Neural cell (in vitro differentiated cells): ENCODE measurements at regions not wholly inside any gene's neighbourhood (a gene's known extent, or its start where the extent isn't known, plus 50 kb on each side); places are given as distances from the start of the nearest gene placed in this dataset.

Experiments
- H2AFZ ChIP-seq: fragments of 200-600, 300-800 bp; sonication (generic), shearing (Covaris generic); 2 replicates; pipeline ENCODE4 v1.6.0; 2014; ENCODE audit warnings: low read depth, mild to moderate bottlenecking, antibody characterized with exemption, low read length, moderate library complexity
- H3F3A ChIP-seq: fragments of 200-600 bp; shearing (Covaris generic); 2 replicates; pipeline ENCODE4 v1.6.1; 2016; ENCODE audit warnings: mild to moderate bottlenecking, moderate library complexity, mixed read lengths, antibody characterized with exemption, low read length; ENCODE audit not compliant: insufficient read depth, poor library complexity, severe bottlenecking
- H3K27ac ChIP-seq: fragments of 200-600, 300-800 bp; sonication (generic), shearing (Covaris generic); 2 replicates; pipeline ENCODE4 v1.5.1; 2014; ENCODE audit warnings: mild to moderate bottlenecking, low read length, moderate library complexity
- H3K27me3 ChIP-seq: fragments of 300-800, 200-600 bp; sonication (generic), shearing (Covaris generic); 2 replicates; pipeline ENCODE4 v1.6.0; 2014; ENCODE audit warnings: mild to moderate bottlenecking, low read depth, low read length, moderate library complexity; ENCODE audit not compliant: insufficient read depth
- H3K36me3 ChIP-seq: fragments of 300-800, 200-600 bp; sonication (generic), shearing (Covaris generic); 2 replicates; pipeline ENCODE4 v1.5.1; 2014; ENCODE audit warnings: mild to moderate bottlenecking, antibody characterized with exemption, low read length, moderate library complexity; ENCODE audit not compliant: insufficient read depth
- H3K4me2 ChIP-seq: fragments of 300-800, 200-600 bp; sonication (generic), shearing (Covaris generic); 2 replicates; pipeline ENCODE4 v1.6.0; 2014; ENCODE audit warnings: mild to moderate bottlenecking, low read length
- H3K4me3 ChIP-seq: fragments of 300-800, 200-600 bp; sonication (generic), shearing (Covaris generic); 2 replicates; pipeline ENCODE4 v1.5.1; 2014; ENCODE audit warnings: mild to moderate bottlenecking, low read length, moderate library complexity
- H3K79me2 ChIP-seq: fragments of 200-600 bp; shearing (Covaris generic); replicated peaks from 2 replicates; pipeline ENCODE4 v1.6.0; 2014; ENCODE audit warnings: mild to moderate bottlenecking, low read length, moderate library complexity; ENCODE audit not compliant: insufficient read depth
- H3K9ac ChIP-seq: fragments of 300-800, 200-600 bp; sonication (generic), shearing (Covaris generic); 2 replicates; pipeline ENCODE4 v1.6.1; 2016; ENCODE audit warnings: mild to moderate bottlenecking, low read length, mixed read lengths
- H3K9me2 ChIP-seq: fragments of 200-600 bp; shearing (Covaris generic); 2 replicates; pipeline ENCODE4 v1.6.1; 2016; ENCODE audit warnings: mild to moderate bottlenecking, low read length, mixed read lengths; ENCODE audit not compliant: insufficient read depth
- H3K9me3 ChIP-seq: fragments of 200-600, 300-800 bp; sonication (generic), shearing (Covaris generic); 2 replicates; pipeline ENCODE4 v1.6.1; 2016; ENCODE audit warnings: mild to moderate bottlenecking, mixed run types, low read length, moderate library complexity, mixed read lengths
- H4K20me1 ChIP-seq: fragments of 200-600 bp; shearing (Covaris generic); 2 replicates; pipeline ENCODE4 v1.6.1; 2016; ENCODE audit warnings: mild to moderate bottlenecking, mixed run types; ENCODE audit not compliant: insufficient read depth
- EP300 ChIP-seq: fragments of 450-650 bp; conservative IDR thresholded peaks from 2 replicates; pipeline ENCODE4 v1.6.1; 2014; ENCODE audit warnings: antibody characterized with exemption, mild to moderate bottlenecking, moderate library complexity; ENCODE audit not compliant: poor library complexity, severe bottlenecking
- EZH2 ChIP-seq: fragments of 200-600, 300-800 bp; shearing (Covaris generic), sonication (generic); IDR thresholded peaks from 2 replicates; pipeline ENCODE4 v1.6.1; 2014; ENCODE audit warnings: antibody characterized with exemption, low read length, borderline replicate concordance, mild to moderate bottlenecking; ENCODE audit not compliant: insufficient read depth, poor library complexity, severe bottlenecking
- MXI1 ChIP-seq: fragments of 450-650 bp; conservative IDR thresholded peaks from 2 replicates; pipeline ENCODE4 v1.6.1; 2014; ENCODE audit warnings: antibody characterized with exemption, mild to moderate bottlenecking; ENCODE audit not compliant: poor library complexity, severe bottlenecking
- POLR2AphosphoS5 ChIP-seq: IDR thresholded peaks from 2 replicates; pipeline ENCODE4 v1.6.1; 2012
- RAD21 ChIP-seq: fragments of 450-650 bp; conservative IDR thresholded peaks from 2 replicates; pipeline ENCODE4 v1.6.1; 2014; ENCODE audit warnings: antibody characterized with exemption, mild to moderate bottlenecking, moderate library complexity
- SMC3 ChIP-seq: fragments of 450-650 bp; conservative IDR thresholded peaks from 2 replicates; pipeline ENCODE4 v1.6.1; 2014; ENCODE audit warnings: antibody characterized with exemption, mild to moderate bottlenecking, moderate library complexity; ENCODE audit not compliant: poor library complexity
- TAF1 ChIP-seq: IDR thresholded peaks from 2 replicates; pipeline ENCODE4 v1.6.1; 2012; ENCODE audit warnings: low read depth
- TF ChIP-seq, protein P1 (sequence below): IDR thresholded peaks from 2 replicates; pipeline ENCODE4 v1.6.1; 2012; ENCODE audit warnings: borderline replicate concordance
- TF ChIP-seq, protein P2 (sequence below): fragments of 450-650 bp; IDR thresholded peaks from 2 replicates; pipeline ENCODE4 v1.5.1; 2014; ENCODE audit warnings: antibody characterized with exemption, mild to moderate bottlenecking, moderate library complexity; ENCODE audit not compliant: poor library complexity, severe bottlenecking

DNA sequence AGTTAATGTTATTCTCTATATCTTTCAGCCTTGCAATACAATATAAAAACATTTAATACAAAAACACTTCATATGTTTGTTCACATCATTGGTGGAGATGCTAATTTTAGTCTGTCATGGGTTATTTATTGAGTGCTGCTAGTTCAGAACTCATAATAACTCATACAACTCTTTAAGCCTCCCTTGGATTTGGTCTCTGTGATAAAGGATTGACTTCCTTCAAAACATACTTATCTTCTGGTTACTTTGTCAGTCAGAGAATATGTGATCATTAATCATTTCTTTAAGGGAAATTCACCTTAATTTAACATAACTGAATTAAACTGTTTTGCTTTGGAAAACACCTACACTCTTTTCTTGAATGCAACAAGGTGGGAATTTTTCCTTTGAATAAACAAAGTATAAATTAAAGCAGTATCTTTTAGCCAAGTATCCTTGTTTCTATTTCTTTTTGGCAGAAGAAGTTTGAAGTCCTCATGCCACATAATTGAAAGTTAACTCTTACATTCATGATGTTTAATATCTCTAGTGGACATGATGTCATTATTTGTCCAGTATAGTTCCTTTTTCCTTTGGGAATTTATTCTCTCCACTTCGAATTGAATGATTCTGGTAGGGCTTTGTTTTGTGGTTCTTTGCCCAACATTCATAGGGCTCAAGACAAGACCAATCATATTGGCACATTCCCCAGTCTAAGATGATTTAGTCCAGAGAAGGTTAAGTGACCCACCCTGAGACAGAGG is 133.2 kb upstream of the CENPW start:
- Histone ChIP-seq H3K9me3 (no peaks in the 10 kb centered on the region), H2AFZ (no peak overlapping the region), H3K9me2 (no peaks in the 10 kb centered on the region), H3K27ac (no peak overlapping the region), H3K4me3 (no peak overlapping the region), H3K9ac (no peak overlapping the region), H3K4me2 (no peak overlapping the region), H4K20me1 (no peaks in the 10 kb centered on the region), H3K36me3 (no peaks in the 10 kb centered on the region), H3K79me2 (no peaks in the 10 kb centered on the region), H3F3A (no peaks in the 10 kb centered on the region), H3K27me3 (no peaks in the 10 kb centered on the region)
- TF ChIP-seq RAD21 (no peak), EP300 (no peak), POLR2AphosphoS5 (no peak), SMC3 (no peak), EZH2 (no peak), TAF1 (no peak), MXI1 (no peak)
- TF ChIP-seq, protein P1, sequence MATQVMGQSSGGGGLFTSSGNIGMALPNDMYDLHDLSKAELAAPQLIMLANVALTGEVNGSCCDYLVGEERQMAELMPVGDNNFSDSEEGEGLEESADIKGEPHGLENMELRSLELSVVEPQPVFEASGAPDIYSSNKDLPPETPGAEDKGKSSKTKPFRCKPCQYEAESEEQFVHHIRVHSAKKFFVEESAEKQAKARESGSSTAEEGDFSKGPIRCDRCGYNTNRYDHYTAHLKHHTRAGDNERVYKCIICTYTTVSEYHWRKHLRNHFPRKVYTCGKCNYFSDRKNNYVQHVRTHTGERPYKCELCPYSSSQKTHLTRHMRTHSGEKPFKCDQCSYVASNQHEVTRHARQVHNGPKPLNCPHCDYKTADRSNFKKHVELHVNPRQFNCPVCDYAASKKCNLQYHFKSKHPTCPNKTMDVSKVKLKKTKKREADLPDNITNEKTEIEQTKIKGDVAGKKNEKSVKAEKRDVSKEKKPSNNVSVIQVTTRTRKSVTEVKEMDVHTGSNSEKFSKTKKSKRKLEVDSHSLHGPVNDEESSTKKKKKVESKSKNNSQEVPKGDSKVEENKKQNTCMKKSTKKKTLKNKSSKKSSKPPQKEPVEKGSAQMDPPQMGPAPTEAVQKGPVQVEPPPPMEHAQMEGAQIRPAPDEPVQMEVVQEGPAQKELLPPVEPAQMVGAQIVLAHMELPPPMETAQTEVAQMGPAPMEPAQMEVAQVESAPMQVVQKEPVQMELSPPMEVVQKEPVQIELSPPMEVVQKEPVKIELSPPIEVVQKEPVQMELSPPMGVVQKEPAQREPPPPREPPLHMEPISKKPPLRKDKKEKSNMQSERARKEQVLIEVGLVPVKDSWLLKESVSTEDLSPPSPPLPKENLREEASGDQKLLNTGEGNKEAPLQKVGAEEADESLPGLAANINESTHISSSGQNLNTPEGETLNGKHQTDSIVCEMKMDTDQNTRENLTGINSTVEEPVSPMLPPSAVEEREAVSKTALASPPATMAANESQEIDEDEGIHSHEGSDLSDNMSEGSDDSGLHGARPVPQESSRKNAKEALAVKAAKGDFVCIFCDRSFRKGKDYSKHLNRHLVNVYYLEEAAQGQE: no peak
- TF ChIP-seq, protein P2, sequence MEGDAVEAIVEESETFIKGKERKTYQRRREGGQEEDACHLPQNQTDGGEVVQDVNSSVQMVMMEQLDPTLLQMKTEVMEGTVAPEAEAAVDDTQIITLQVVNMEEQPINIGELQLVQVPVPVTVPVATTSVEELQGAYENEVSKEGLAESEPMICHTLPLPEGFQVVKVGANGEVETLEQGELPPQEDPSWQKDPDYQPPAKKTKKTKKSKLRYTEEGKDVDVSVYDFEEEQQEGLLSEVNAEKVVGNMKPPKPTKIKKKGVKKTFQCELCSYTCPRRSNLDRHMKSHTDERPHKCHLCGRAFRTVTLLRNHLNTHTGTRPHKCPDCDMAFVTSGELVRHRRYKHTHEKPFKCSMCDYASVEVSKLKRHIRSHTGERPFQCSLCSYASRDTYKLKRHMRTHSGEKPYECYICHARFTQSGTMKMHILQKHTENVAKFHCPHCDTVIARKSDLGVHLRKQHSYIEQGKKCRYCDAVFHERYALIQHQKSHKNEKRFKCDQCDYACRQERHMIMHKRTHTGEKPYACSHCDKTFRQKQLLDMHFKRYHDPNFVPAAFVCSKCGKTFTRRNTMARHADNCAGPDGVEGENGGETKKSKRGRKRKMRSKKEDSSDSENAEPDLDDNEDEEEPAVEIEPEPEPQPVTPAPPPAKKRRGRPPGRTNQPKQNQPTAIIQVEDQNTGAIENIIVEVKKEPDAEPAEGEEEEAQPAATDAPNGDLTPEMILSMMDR: no peak

DNA sequence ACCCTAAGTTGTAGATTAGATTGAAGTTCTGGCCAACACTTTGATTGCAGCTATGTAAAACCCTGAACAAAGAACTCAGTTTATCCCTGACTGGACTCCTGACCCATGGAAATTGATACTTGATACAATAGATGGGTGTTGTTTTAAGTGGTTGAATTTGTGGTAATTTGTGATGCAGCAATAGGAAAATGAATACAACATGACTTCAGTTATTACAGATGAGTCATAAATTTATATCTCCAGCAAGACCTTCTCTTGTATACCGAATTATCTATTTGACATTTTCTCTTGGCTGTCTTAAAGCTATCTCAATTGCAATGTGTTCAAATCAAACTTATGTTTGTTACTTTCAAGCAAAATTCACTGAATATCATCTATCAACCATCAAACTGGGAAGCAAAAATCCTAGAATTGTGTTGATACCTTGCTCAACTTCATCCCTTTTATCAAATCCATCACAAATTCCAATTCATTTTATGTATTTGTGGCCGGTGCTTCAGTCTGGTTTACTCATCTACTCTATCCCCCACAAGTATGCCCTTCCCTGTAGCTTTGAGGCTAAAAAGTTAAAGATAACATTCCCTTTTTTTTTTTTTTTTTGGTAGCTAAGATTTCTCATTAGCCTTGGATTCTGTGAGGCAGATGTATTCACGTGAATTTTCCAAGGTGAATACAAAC is 129.4 kb upstream of the CENPW start:
- Histone ChIP-seq H3K9me3 (no peaks in the 10 kb centered on the region), H4K20me1 (no peaks in the 10 kb centered on the region), H3K27ac (no peak overlapping the region), H3K27me3 (no peaks in the 10 kb centered on the region), H3F3A (no peaks in the 10 kb centered on the region), H3K79me2 (no peaks in the 10 kb centered on the region), H3K4me2 (no peak overlapping the region), H3K9ac (no peak overlapping the region), H3K36me3 (no peaks in the 10 kb centered on the region), H3K4me3 (no peak overlapping the region), H3K9me2 (no peaks in the 10 kb centered on the region), H2AFZ (no peak overlapping the region)
- no peak for TF ChIP-seq POLR2AphosphoS5
- TF ChIP-seq, protein P2: no peak
- TF ChIP-seq TAF1: no peak
- TF ChIP-seq MXI1: no peak
- TF ChIP-seq SMC3: no peak
- no peak for TF ChIP-seq RAD21
- no peak for TF ChIP-seq EZH2
- TF ChIP-seq, protein P1: no peak
- TF ChIP-seq EP300: no peak
